Mesothelial cell of epicardium (in vitro differentiated cells): ENCODE measurements at regions not wholly inside any gene's neighbourhood (a gene's known extent, or its start where the extent isn't known, plus 50 kb on each side); places are given as distances from the start of the nearest gene placed in this dataset.
A peak's percentile ranks its signal among the peaks of the same experiment; 100 is the strongest.

Source experiments
- DNase-seq, 2 experiments: peaks; one replicate each; pipeline ENCODE4 v3.0.0; 2021; ENCODE audit warnings: low spot score in 2 of 2; ENCODE audit not compliant: unreplicated experiment in 2 of 2
- H3K27ac Mint-ChIP-seq: 2 replicates; pipeline ENCODE4 v1.8.0; 2021; ENCODE audit warnings: mixed read lengths
- H3K27me3 Mint-ChIP-seq: 2 replicates; pipeline ENCODE4 v1.8.0; 2021; ENCODE audit warnings: low read depth, mixed read lengths
- H3K36me3 Mint-ChIP-seq: 2 replicates; pipeline ENCODE4 v1.8.0; 2021; ENCODE audit warnings: mixed read lengths
- H3K4me1 Mint-ChIP-seq: 2 replicates; pipeline ENCODE4 v1.8.0; 2021; ENCODE audit warnings: mixed read lengths
- H3K4me3 Mint-ChIP-seq: 2 replicates; pipeline ENCODE4 v1.8.0; 2021; ENCODE audit warnings: mild to moderate bottlenecking, moderate library complexity, mixed read lengths
- H3K9me3 Mint-ChIP-seq: 2 replicates; pipeline ENCODE4 v1.8.0; 2021; ENCODE audit warnings: mixed read lengths
- CTCF ChIP-seq: fragments of 200-600 bp; sonication (generic); IDR thresholded peaks from one replicate; pipeline ENCODE4 v1.5.0; 2021; ENCODE audit warnings: antibody characterized with exemption; ENCODE audit not compliant: unreplicated experiment

GRCh38 chr9:129411501-129412175 lies 209.3 kb downstream of the C9orf50 start:
- no peak overlapping the region for H3K4me3 Mint-ChIP-seq
- DNase-seq = no peak
- peaks cover 42% of the 10 kb centered on the region for H3K4me1 Mint-ChIP-seq
- no peaks in the 10 kb centered on the region for H3K27me3 Mint-ChIP-seq
- TF ChIP-seq CTCF = no peak
- peak overlapping the region; percentile 82 for H3K27ac Mint-ChIP-seq
- peaks cover 7% of the 10 kb centered on the region for H3K9me3 Mint-ChIP-seq
- H3K36me3 Mint-ChIP-seq = peaks cover 2% of the 10 kb centered on the region

DNA sequence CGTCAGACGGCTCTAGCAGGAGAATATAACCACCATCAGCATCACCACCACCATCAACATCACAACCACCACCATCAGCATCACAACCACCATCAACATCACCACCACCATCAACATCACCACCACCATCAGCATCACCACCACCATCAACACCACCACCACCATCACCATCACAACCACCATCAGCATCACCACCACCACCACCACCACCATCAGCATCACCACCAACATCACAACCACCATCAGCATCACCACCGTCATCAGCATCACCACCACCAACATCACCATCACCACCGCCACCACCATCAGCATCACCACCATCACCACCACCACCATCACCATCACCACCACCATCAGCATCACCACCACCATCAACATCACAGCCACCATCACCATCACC lies 210.7 kb downstream of the C9orf50 start:
- peaks cover 2% of the 10 kb centered on the region for H3K36me3 Mint-ChIP-seq
- H3K4me1 Mint-ChIP-seq = peaks cover 42% of the 10 kb centered on the region
- H3K27me3 Mint-ChIP-seq = no peaks in the 10 kb centered on the region
- TF ChIP-seq CTCF = no peak
- H3K4me3 Mint-ChIP-seq = no peak overlapping the region
- DNase-seq = no peak
- peak overlapping the region; percentile 45 for H3K27ac Mint-ChIP-seq
- peaks cover 7% of the 10 kb centered on the region for H3K9me3 Mint-ChIP-seq

- no peak for TF ChIP-seq CTCF
- Mint-ChIP-seq H3K4me3 (no peak overlapping the region), H3K4me1 (peaks cover 40% of the 10 kb centered on the region), H3K36me3 (peaks cover 2% of the 10 kb centered on the region), H3K27me3 (no peaks in the 10 kb centered on the region), H3K27ac (peak overlapping the region; percentile 74), H3K9me3 (peaks cover 7% of the 10 kb centered on the region)
- no peak for DNase-seq
Measured at GRCh38 chr9:129408535-129409215, 212.2 kb downstream of the C9orf50 start.

DNA sequence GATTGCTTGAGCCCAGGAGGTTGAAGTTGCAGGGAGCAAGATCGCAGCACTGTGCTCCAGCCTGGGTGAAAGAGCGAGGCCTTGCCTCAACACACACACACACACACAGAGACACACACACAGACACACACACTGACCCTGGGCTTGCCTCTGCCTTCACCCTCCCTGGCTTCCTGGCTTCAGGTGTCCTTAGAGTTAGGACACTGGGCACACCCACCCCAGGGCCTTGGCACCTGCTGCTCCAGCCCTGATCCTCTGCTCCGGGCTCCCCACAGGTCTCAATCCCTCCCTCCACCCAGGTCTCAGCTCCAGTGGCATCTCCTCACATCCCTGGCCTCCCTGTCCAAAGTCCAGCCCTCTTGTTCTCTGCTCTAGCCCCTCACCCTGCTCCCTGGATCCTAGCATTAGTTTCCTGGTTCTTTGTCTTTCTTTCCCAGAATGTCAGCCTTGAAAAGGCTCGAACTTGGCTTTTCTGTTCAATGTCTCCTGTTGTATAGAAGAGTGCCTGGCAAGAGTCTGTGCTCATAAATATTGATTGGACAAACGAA lies 212.9 kb downstream of the C9orf50 start:
- Mint-ChIP-seq H3K9me3 (peaks cover 7% of the 10 kb centered on the region), H3K4me1 (peaks cover 45% of the 10 kb centered on the region), H3K27me3 (no peaks in the 10 kb centered on the region), H3K4me3 (no peak overlapping the region), H3K27ac (peak overlapping the region; percentile 74), H3K36me3 (peaks cover 2% of the 10 kb centered on the region)
- no peak for TF ChIP-seq CTCF
- DNase-seq = no peak

DNA sequence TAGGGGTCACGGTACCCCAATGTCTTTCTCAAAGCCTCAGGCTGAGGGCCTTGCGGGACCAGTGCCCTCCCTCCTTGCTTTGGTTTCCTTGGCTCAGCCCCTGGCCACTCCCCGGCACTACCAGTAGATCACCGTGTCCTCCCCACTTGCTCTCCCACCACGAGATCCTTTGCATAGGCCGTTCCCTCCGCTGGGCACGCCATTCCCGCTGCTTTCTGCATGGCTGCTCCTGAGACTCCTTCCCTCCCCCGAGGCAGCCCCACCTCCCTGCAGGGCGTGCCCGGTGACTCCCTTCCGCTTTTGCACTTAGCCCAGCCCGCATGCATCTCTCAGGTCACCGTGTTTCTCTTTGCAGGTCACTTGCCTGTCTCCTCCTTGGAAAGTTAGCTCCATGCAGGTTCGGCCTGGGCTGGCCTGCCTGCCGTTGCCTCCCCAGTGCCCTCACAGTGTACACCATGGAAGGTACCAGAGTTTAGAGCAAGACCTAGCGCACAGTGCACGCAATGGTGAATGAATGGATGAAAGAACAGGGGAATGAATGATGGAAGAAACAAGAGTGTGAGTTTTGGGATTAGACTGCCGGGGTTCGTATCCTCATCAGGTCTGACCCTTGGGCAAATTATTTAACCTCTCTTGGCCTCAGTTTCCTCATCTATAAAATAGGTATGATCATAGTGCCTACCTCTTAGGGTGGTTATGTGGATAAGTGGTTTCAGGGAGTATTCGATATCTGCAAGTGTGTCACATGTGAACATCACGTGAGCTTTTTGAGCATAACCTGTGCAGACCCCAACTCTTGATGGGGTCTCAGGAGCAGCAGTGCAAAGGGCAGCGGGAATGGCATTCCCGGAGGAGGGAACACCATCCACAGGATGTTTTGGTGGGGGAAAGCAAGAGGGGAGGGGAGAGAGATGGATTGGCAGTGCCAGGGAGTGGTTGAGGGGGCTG lies 214.3 kb downstream of the C9orf50 start:
- DNase-seq = no peak
- H3K27me3 Mint-ChIP-seq = no peaks in the 10 kb centered on the region
- H3K27ac Mint-ChIP-seq = peak overlapping the region; percentile 48
- peaks cover 7% of the 10 kb centered on the region for H3K9me3 Mint-ChIP-seq
- peaks cover 50% of the 10 kb centered on the region for H3K4me1 Mint-ChIP-seq
- TF ChIP-seq CTCF = no peak
- H3K4me3 Mint-ChIP-seq = no peak overlapping the region
- H3K36me3 Mint-ChIP-seq = peaks cover 2% of the 10 kb centered on the region
